ENCODE measurements at regions not wholly inside any gene's neighbourhood (a gene's known extent, or its start where the extent isn't known, plus 50 kb on each side); places are given as distances from the start of the nearest gene placed in this dataset.
"Not testable (repeated sequence)": the region's sequence is repeated elsewhere in the genome, so short reads cannot be mapped to it uniquely, and the experiment has no call there.

- Histone ChIP-seq H3K36me3 (no peaks in the 10 kb centered on the region), H3K4me1 (no peaks in the 10 kb centered on the region), H3K27ac (no peak overlapping the region), H3K27me3 (ENCODE audit: low read depth) (no peaks in the 10 kb centered on the region), H3K9me3 (no peaks in the 10 kb centered on the region), H3K4me3 (no peak overlapping the region)
- DNase-seq (no peak), ATAC-seq (no peak)
- intact Hi-C loops (cut with DNase I) = no loop called here
- TF ChIP-seq CTCF (IDR thresholded peaks at IDR 0.05) = no peak
Measured at GRCh38 chr2:208722731-208723130, 316.1 kb downstream of the PTH2R start.

- Histone ChIP-seq H3K27ac (no peak overlapping the region), H3K4me3 (no peak overlapping the region), H3K27me3 (ENCODE audit: low read depth) (no peaks in the 10 kb centered on the region), H3K36me3 (no peaks in the 10 kb centered on the region), H3K4me1 (no peaks in the 10 kb centered on the region), H3K9me3 (no peaks in the 10 kb centered on the region)
- no peak for TF ChIP-seq CTCF (IDR thresholded peaks at IDR 0.05)
- no peak for DNase-seq
- intact Hi-C loops (cut with DNase I) = no loop called here
- ATAC-seq = no peak
Measured at GRCh38 chr2:208725280-208725679, 318.7 kb downstream of the PTH2R start.

- DNase-seq (no peak), ATAC-seq (no peak)
- no peaks in the 10 kb centered on the region for H3K27me3 ChIP-seq (ENCODE audit: low read depth)
- intact Hi-C loops (cut with DNase I) = no loop called here
- H3K4me3 ChIP-seq = no peak overlapping the region
- no peaks in the 10 kb centered on the region for H3K9me3 ChIP-seq
- H3K36me3 ChIP-seq = no peaks in the 10 kb centered on the region
- no peak for TF ChIP-seq CTCF (IDR thresholded peaks at IDR 0.05)
- H3K4me1 ChIP-seq = no peaks in the 10 kb centered on the region
- H3K27ac ChIP-seq = no peak overlapping the region
Measured at GRCh38 chr2:208726242-208726641, 319.6 kb downstream of the PTH2R start.

GRCh38 chr2:208751663-208752415 lies 345.2 kb downstream of the PTH2R start:
- intact Hi-C loops (cut with DNase I); H3K4me3 ChIP-seq; H3K4me1 ChIP-seq; DNase-seq; H3K36me3 ChIP-seq; H3K9me3 ChIP-seq; ATAC-seq; H3K27me3 ChIP-seq (ENCODE audit: low read depth); H3K27ac ChIP-seq: not testable (repeated sequence)

GRCh38 chr2:208757364-208757763 lies 350.8 kb downstream of the PTH2R start:
- intact Hi-C loops (cut with DNase I) = no loop called here
- H3K27me3 ChIP-seq (ENCODE audit: low read depth) = no peaks in the 10 kb centered on the region
- DNase-seq = no peak
- no peak for TF ChIP-seq CTCF (IDR thresholded peaks at IDR 0.05)
- H3K4me1 ChIP-seq = no peaks in the 10 kb centered on the region
- no peaks in the 10 kb centered on the region for H3K9me3 ChIP-seq
- no peak for ATAC-seq
- no peak overlapping the region for H3K4me3 ChIP-seq
- H3K27ac ChIP-seq = no peak overlapping the region
- H3K36me3 ChIP-seq = no peaks in the 10 kb centered on the region

- intact Hi-C loops (cut with DNase I); H3K9me3 ChIP-seq; H3K4me3 ChIP-seq; ATAC-seq; H3K4me1 ChIP-seq; H3K36me3 ChIP-seq; H3K27me3 ChIP-seq (ENCODE audit: low read depth); H3K27ac ChIP-seq; DNase-seq: not testable (repeated sequence)
Measured at GRCh38 chr2:208773074-208773473, 366.5 kb downstream of the PTH2R start.
